ENCODE measurements at regions not wholly inside any gene's neighbourhood (a gene's known extent, or its start where the extent isn't known, plus 50 kb on each side); places are given as distances from the start of the nearest gene placed in this dataset.

DNA sequence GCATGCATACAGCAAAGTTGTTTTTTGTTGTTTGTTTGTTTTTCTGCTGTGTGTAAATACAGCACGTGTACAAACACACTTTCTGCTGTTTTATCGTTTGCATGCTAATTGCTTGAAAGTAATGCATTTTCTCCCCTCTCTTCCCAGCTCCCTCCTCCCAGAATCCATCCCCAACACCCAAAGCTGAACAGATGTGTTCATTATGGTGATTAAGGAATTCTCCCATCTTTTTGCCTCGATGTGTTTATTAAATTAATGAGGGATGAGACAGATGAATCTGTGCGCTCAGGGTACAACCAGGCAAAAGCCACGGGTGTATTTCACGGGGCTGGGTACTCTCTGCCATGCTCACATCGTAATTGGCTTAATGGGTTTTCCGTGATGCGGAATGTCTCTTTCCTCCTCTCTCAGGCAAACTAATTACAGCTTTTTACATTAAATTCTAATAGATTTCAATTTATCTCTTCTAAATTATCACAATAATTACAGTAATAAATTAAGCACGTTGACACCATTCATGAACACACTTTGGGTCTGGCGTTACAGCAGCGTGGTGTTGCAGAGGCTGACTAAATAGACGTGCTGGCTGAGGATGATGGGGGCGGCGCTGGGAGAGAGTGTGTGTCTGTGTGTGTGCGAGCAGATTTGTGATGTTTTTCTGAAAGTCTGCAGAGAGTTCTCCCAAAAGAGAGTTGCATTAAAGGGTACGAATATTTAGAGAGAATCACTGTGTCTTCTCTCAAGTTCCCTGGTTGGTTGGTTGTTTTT is 117.7 kb downstream of the CRLF2 start:
- TF ChIP-seq POLR2A (IDR thresholded peaks at IDR 0.05; ENCODE audit: low read depth, low read length) (no peak), MXI1 (IDR thresholded peaks at IDR 0.05; ENCODE audit: borderline replicate concordance, low read depth, low read length) (no peak), BHLHE40 (IDR thresholded peaks at IDR 0.05; ENCODE audit: low read depth, low read length) (no peak), RCOR1 (IDR thresholded peaks at IDR 0.05; ENCODE audit: insufficient replicate concordance, low read length) (no peak), CEBPB (IDR thresholded peaks at IDR 0.05; ENCODE audit: low read depth, low read length) (no peak), MAZ (IDR thresholded peaks at IDR 0.05; ENCODE audit: borderline replicate concordance, low read depth, low read length) (no peak)
- TF ChIP-seq, protein P1, sequence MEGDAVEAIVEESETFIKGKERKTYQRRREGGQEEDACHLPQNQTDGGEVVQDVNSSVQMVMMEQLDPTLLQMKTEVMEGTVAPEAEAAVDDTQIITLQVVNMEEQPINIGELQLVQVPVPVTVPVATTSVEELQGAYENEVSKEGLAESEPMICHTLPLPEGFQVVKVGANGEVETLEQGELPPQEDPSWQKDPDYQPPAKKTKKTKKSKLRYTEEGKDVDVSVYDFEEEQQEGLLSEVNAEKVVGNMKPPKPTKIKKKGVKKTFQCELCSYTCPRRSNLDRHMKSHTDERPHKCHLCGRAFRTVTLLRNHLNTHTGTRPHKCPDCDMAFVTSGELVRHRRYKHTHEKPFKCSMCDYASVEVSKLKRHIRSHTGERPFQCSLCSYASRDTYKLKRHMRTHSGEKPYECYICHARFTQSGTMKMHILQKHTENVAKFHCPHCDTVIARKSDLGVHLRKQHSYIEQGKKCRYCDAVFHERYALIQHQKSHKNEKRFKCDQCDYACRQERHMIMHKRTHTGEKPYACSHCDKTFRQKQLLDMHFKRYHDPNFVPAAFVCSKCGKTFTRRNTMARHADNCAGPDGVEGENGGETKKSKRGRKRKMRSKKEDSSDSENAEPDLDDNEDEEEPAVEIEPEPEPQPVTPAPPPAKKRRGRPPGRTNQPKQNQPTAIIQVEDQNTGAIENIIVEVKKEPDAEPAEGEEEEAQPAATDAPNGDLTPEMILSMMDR (conservative IDR thresholded peaks at IDR 0.05; ENCODE audit: low read depth, low read length) = no peak
